CD4-positive, alpha-beta T cell treated with Interleukin-17A for 1 hour (primary cell): ENCODE measurements at regions not wholly inside any gene's neighbourhood (a gene's known extent, or its start where the extent isn't known, plus 50 kb on each side); places are given as distances from the start of the nearest gene placed in this dataset.
A peak's percentile ranks its signal among the peaks of the same experiment; 100 is the strongest.
"Not testable (repeated sequence)": the region's sequence is repeated elsewhere in the genome, so short reads cannot be mapped to it uniquely, and the experiment has no call there.

Experiments
- DNase-seq: peaks from one replicate; pipeline ENCODE4 v3.0.0-alpha.2; 2020

DNA sequence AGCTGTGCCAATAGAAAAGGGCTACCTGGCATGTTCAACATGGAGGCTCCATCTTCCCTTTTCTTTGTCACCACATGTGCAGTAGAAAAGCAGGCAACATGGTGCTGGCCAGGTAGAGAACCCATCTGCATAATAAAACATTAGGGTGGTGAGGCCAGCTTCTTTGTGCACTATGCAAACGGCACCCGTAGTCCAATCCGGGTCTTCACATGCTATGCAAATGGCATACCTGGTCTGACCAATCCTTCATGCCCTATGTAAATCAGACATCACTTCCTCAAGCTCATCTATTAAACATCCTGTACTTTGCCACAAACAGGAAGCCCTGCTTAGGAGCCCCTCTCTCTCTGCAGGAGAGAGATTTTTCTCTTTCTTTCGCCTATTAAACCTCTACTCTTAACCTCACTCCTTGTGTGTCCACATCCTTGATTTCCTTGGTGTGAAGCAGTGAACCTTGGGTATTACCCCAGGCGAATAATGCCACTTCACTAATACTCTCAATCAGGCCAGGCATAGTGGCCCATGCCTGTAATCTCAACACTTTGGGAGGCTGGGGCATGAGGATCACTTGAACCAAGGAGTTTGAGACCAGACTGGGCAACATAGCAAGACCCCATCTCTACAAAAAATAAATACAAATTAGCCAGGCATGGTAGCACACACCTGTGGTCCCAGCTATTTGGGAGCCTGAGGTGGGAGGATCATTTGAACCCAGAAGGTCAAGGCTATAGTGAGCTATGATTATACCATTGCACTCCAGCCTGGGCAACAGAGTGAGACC, 111.3 kb upstream of the MRI1 start:
- DNase-seq = no peak

DNA sequence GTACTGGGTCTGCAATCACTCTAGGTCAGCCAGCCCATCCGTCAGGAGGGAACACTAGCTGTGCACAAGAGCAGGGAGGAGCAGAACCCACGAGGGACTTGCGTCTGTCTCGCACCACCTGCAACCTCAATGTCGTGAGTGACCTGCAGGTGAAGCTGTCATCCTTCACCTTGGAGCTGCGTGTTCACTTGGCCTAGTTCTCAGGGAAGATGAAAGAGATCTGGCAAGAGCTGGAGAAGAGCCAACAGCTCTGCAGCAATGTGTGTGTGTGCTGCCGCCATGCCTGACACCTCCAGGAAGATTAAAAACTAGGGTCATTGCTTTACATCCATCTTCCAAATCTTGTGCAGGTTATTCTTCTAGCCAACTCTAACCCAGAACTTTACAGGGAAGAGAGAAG, 117.6 kb upstream of the MRI1 start:
- DNase-seq = peak; percentile 4

DNA sequence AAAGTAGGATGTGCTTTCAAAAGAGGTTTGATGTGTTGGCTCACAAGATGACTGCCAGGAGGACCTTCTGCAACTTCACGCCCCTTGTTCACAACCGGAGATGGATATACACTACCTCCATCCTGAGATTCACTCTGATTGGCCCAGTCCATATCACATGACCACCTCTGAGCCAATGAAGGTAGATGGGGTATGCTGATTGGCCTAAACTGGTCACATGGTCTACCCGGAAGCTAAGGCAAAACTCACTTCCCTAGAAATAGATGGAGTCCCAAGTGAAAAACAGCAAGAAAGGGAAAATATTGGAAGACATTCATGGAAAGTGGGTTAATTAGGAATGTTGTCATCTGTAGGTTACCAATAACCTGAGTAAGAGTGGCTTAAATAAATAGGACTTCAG, 119.7 kb upstream of the MRI1 start:
- no peak for DNase-seq

DNA sequence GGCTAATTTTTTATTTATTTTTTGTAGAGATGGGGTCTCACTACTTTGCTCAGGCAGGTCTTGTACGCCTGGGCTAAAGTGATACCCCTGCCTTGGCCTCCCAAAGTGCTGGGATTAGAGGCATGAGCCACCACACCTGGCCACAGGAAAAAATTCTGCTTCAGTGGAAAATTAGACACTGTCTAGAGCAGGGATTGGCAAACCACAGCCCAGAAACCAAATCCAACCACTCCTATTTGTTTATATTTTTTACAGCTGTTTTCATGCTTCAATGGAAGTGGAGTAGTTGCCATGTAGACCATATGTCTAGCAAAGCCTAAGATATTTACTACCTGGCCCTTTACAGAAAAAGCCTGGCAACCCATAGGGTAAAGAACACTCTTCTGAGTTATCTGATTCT, 123.7 kb upstream of the MRI1 start:
- no peak for DNase-seq

DNA sequence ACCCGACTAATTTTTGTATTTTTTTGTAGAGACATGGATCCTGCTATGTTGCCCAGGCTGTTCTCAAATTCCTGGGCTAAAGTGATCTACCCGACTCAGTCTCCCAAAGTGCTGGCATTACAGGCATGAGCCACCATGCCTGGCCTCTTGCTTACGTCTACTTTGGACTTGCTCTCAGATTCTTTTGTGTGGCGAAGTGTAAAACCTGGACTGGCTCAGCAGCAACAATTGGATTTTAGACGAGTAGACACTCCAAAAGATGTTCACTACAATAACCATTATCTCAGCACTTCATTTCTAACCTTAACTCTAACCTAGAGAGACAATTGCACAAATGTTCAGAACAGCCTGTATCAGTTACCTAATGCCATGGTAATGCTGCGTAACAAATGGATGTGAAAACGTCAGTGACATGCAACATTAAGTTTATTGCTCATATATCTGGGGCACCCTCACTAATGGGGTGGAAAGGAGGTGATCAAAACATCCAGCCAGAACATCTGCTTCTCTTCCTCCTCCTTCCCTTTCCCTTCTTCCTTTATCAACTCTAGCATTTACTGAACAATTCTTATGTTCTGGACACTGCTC, 124.9 kb upstream of the MRI1 start:
- DNase-seq = no peak

DNA sequence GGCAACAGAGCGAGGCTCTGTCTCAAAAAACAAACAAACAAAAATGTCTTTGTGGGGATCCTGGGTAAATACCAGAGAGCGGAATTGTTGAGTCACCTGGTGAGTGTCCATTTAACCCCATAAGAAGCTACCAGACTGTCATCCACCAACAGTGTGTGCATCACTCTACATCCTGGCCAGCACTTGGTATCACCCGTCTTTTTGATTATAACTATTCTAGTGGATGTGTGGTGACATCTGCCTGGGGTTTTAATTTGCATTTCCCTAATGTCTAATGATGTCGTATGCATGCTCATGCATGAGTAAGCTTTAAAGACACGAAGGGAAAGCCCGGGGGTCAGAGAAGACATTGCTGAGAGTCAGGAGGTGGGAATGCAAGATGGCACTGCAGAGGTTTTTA, 126.7 kb upstream of the MRI1 start:
- no peak for DNase-seq

DNA sequence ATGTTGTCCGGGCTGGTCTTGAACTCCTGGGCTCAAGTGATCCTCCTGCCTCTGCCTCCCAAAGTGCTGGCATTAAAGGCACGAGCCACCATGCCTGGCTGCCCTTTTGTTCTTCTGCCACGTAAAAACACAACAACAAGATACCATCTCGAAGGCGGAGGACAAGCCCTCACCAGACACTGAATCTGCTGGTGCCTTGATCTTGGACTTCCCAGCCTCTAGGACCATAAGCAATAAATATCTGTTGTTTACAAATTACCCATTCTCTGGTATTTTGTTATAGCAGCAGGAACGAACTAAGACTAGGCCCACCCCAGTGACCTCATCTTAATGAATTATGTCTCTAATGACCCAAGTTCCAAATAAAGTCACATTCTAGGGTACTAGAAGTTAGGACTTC, 128.4 kb upstream of the CACNA1A start:
- DNase-seq = no peak

DNA sequence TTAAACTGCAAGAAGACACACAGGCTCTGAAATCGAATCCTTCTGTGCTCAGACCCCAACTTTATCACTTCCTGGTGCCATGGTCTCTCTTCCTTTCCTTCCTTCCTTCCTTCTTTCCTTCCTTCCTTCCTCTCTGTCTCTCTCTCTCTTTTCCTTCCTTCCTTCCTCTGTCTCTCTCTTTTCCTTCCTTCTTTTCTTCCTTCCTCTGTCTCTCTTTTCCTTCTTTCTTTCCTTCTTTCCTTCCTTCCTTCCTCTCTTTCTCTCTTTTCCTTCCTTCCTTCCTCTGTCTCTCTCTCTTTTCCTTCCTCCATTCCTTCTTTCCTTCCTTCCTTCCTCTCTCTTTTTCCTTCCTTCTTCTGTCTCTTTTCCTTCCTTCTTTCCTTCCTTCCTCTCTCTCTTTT, 127.2 kb upstream of the CACNA1A start:
- DNase-seq = no peak

DNA sequence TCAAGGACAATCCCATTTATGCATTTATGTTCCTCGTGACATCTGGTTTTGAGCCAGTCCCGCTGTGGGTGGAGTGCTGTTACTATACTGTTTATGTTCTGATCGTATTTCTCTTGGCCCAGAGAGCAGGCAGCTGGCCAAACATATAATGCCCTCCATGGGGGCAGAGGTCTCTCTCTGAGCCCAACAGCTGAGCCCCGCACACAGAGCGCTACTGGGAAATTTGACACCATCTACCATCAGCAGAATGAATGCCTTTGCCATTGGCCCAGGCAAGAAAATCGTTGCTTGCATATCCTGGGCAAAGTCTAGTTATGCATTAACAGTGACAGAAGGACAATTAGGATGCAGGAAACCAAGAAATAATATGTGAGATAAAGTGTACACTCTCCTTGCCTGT, 126.8 kb upstream of the CACNA1A start:
- DNase-seq = no peak

DNA sequence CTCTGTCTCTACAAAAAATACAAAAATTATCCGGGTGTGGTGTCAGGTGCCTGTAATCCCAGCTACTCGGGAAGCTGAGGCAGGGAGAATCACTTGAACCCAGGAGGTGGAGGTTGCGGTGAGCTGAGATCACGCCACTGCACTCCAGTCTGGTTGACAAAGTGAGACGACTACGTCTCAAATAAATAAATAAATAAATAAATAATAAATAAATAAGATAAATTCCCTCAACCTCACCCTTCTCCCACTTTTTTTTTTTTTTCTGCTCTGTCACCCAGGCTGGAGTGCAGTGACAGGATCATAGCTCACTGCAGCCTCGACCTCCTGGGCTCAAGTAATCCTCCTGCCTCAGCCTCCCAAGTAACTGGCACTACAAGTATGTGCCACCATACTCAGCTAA, 125.9 kb upstream of the CACNA1A start:
- DNase-seq = not testable (repeated sequence)

DNA sequence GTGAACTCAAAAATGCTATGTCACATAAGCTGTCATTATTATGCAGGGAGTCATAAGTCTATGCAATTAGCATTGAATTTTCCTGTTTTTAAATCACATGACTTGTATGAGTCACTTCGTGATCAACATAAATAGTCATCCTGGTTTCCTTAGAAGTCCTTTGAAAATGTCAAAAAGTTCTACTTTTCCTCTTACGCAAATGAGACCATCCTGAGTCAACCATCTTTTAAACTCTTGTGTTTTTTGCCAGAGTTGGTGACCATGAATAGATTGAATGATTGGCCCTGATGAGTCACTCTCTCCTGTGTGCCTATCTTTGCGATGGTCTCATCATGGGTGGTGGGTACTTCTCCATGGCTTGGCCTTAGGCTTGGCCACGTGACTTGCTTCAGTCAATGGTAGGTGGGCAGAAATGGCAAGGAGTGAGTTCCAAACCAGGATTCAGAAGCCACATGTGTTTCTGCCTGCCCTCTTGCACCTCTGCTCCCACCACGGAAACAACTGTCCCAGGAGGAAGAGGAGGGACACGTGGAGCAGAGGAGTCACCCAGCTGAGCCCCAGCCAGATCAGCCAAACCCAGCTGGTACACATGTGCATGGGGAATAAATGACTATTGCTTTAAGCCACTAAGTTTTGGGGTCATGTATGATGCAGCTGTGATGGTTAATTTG, 123.5 kb upstream of the CACNA1A start:
- DNase-seq = no peak

DNA sequence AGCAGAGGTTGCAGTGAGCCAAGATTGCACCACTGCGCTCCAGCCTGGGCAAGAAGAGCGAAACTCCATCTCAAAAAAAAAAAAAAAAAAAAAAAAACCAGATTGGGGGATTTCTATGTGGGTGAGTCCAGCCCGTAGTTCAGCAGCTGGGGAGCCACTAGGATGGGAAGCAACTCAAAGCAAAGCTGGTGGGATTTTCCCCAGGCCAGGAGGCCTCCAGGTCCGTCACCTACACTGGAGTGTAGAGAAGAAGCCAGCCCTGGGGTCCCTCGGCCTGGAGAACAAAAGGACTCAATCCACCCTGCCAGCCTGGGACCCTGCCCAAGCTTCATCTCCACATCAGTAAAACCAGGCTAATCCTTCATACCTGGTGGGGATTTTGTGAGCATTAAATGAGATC, 121.3 kb upstream of the CACNA1A start:
- no peak for DNase-seq

DNA sequence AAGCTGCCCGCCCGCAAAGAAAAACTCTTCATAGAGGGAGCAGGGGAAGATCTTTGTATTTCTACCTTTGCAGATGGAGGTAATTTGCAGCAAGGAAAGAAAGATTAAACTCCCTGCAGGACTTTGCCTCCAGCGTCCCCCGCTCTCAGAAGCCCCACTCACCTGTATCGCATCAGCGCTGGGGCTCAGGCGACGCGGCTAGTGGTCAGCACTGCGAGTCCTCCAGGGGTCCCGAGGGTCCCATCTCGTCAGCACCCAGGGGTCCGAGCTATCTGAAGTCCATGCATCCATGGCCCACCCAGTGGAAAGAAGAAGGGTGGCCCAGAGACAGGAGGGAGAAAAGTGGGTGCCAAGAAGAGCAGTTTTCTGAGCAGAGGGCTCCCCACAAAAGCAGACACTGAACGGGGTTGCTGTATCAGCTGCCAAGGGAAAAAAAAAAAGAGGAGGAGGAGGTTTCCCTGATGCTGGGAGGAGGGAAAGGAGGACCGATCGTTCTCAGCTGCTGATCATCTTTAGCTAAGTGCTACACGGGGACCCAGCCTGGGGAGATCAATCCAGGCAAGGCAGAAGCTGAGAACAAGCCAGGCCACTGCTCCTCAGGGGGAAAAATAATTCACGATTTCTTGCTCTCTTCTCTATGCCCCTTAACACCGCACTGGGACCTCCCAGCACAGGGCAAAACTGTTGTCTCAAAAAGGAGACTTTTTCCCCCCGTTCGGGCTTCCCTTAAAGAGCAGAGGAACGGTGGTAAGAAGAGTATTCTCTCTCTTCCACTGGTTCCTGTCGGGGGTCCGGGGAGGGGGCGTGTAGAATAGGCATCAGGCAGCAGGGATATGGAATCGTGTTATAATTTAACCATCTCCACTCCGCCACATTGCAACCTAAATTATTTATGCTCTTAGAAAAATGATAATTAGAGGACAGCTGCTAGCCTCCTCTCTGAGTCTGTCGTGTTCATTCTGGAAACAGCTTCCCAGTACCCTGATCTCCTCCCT, 117.7 kb upstream of the CACNA1A start:
- DNase-seq = no peak

DNA sequence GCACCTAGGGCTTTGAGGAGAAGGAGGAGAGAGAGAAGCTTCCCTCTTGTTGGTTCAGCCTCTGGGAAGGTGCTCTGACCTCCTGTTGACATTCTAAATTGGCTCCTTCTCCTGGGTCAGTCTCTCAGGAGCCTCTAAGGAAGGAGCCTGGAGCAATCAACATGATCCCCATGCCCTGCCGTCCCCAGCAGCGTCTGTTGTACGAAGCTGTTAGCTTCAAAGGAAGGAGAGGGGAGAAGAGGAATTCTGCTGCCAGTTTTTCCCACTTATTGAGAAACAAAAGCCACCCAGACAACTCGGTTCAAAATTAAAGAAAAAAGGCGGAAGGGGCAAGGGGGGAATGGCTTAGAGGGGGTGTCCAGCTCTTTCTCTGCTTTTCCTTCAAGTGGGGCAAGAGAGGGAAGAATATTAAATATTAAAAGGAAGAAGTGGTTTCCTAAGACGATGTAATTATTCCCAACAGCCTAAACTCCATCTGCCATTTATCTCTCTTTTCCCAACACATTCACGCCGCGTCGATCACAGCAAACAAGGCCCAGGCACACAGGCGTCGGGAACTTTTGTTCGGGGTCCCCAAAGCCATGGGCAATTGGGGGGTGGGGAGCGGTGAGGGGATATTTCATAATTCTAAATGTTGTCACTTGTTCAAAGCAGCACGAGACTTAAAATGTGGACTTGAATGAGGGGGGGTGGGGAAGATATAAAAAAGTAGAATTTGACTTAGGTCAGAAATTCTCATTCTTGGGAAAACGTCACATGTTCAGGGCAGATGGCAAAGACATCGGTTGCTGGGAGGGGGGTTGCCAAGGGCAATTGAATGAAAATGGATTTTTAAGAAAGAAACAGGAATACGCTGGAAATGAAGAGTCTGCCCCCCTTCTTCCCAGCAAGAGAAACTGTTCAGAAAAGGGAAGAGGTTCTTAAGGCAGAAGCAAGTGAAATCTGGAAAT, 116.8 kb upstream of the CACNA1A start:
- no peak for DNase-seq

DNA sequence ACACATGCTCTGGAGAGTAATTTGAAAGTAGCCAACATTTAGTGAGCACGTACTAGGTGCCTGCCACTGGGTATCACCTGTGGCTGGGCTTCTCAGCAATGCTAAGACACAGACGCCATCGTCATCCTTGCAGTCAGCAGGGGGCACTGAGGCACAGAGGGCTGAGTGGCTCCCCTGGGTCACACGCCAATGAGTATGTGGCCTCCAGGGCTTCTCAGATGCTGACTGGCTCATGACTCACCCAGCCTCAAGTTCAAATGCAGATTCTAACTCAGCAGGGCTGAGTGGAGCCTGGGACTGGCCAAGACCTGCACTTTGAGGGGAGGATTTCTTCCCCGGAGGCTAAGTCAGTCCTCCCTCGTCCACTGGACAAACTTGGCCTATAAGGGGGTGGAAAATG, 115.1 kb upstream of the CACNA1A start:
- peak; percentile 6 for DNase-seq

DNA sequence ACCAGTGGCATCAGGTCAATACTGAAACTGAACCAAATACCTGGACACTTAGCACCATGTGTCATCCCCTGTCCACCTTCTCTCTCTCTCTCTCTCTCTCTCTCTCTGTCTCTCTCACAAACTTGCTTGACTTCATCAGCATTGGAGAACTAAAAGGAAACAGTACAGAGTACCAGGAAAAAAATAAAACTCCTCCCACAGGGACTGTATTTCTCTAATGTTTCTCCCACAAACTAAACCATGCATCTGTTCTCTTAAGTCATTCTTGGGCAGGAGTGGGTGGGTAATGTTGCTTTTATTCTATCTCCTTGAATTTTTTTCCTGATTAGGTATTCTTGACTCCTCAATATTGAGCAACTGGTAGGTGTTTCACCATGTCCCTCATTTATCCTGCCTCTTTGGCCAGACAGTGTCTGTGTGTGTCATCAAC, 112.9 kb upstream of the CACNA1A start:
- no peak for DNase-seq

DNA sequence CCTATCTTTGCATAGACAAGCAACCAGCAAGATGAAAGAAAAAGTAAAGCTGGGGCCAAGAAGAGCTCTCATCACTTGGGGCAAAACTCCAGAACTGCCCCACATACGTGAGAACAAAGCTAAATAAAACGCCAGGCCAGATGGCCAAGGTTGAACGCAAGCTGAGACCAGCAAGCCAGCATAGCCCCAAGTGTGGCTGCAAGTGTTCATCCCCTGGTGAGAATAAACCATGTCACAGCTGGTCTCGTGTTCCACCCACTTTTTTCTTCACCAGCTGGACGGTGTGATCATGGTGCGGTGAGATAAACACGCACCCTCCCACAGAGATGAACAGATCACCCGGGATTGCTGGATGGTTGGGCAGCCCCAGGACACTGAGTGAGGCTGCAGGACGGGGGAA, 109.6 kb upstream of the CACNA1A start:
- no peak for DNase-seq

DNA sequence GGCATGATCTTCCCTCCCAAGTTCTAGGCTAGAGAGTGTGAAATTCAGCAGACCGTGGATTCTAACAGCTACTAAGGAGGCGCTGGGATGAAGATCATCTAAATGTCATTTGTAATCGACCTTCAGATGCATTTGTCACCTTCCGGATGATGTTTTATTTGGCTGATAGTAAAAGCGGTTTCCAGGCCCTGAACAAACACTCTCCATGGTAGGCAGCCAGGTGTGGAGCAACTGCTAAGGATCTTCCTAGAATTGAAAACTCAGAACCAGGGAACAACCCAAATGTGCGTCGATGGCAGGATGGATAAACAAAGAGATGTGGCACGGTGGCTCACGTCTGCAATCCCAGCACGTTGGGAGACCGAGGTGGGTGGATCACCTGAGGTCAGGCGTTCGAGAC, 107.2 kb upstream of the CACNA1A start:
- DNase-seq = no peak

DNA sequence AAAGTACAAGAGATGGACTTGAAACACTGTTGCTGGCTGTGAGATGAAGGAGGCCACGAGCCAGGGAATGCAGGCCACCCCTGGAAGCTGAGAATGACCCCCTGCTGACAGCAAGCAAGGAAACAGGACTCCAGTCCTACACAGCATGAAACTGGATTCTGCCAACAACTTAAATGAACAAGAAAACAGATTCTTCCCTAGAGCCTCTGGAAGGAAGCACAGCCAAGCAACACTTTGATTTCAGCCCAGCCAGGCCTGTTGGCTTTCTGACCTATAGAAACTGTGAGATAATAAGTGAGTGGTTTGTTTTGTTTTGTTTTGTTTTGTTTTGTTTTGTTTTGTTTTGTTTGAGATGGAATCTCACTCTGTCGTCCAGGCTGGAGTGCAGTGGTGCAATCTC, 105.3 kb upstream of the CACNA1A start:
- no peak for DNase-seq

DNA sequence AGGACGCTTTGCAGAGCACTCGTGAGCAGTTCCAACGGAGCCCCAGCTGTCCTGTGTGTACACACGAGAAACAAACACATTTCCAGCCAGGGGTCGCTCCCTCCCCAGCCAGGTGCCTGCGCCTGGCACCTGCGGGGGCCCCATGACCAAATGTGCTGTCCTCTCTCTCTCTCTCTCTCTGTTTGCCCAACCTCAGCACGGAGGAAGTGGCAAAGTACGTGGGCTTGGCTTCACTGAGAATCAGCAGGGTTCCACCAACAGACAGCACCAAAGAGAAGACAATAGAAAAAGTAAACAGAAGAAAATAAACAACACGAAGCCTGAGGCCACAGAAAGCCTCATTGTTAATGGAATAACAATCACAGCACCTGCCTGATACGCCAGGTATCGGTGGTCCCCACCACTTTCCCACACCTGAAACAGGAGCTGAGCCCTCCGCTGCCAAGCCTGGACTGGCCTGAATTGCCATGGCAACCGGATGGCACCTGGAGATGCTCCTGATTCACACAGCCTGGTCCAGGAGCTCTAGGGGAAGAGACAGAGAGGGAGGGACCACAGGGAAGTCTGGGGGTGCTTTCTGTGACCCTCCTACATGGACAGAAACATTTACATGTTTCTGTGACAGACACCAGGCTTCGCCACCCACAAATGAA, 103.9 kb upstream of the CACNA1A start:
- DNase-seq = no peak

DNA sequence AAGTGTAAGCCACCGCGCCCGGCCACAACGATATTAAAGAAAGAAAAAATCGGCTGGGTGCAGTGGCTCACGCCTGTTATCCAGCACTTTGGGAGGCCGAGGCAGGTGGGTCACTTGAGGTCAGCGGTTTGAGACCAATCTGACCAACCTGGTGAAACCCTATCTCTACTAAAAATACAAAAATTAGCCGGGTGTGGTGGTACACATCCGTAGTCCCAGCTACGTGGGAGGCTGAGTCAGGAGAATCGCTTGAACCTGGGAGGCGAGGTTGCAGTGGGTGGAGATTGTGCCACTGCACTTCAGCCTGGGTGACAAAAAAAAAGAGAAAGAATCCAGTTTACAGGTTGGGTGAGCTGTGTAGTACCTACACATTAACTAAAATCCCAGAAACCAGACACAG, 99.9 kb upstream of the CACNA1A start:
- no peak for DNase-seq
